ENCODE measurements at regions not wholly inside any gene's neighbourhood (a gene's known extent, or its start where the extent isn't known, plus 50 kb on each side); places are given as distances from the start of the nearest gene placed in this dataset.

DNA sequence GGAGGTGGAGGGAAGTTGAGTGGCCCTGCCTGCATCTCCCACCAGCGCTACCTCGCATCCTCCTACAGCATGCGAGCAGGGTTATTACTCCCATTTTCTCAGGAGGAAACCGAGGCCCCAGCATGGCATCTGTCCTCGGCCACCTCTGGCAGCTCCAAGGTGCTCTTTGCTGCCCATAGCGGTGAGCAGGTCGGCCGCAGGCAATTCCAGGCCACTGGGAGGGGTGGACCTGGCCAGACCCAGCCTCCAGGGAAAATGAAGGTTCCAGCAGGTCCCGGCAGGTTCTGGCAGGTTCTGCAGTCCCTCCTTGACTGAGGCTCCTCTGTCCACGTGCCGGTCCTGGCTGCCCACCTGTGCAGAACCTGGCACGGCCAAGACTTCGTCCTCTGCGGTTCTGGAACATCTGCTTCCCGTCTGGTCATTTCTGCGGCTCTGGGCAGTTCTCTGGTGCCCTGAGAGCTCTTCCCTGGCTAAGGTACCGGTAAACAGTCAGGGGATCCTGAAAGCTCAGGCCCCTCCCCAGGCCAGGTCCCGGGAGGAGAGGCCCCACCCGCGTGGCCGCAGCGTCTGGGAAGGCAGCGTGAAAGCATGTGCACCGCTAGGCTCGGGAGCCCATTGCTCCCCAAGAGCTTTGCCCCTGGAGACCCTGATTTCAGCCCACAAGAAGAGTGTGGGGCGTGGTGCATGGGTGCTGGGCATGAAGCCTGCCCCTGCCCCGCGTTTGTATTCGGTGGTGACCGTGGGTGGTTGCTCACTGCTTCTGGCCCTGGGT, 112.0 kb upstream of the ADRA2C start:
- Histone ChIP-seq H3K4me1 (ENCODE audit: control insufficient read depth, insufficient read depth, low read length) (no peaks in the 10 kb centered on the region), H3K9ac (ENCODE audit: extremely low read depth, low read length, poor library complexity, severe bottlenecking) (no peak overlapping the region), H3K36me3 (ENCODE audit: control insufficient read depth, insufficient read depth, low read length) (no peaks in the 10 kb centered on the region), H3K9me3 (ENCODE audit: control insufficient read depth, low read length) (no peaks in the 10 kb centered on the region), H3K4me3 (ENCODE audit: low read length) (no peak overlapping the region), H3K27me3 (ENCODE audit: control insufficient read depth, insufficient read depth, low read length, poor library complexity, severe bottlenecking) (no peaks in the 10 kb centered on the region), H3K27ac (ENCODE audit: low read depth, low read length) (no peak overlapping the region)
- Mint-ChIP-seq H3K36me3 (ENCODE audit: low read depth) (no peaks in the 10 kb centered on the region), H3K4me1 (no peaks in the 10 kb centered on the region), H3K4me3 (no peak overlapping the region), H3K27ac (no peak overlapping the region), H3K9me3 (no peaks in the 10 kb centered on the region), H3K27me3 (ENCODE audit: insufficient read depth) (peaks cover 6% of the 10 kb centered on the region)
- 89 to 93% methylated on average over 26 to 30 of the region's 30 CpGs for WGBS, 2 experiments (ENCODE audit: insufficient coverage in 1 of 2, insufficient read length in 1 of 2)
- no peak for TF ChIP-seq CTCF (conservative IDR thresholded peaks at IDR 0.05)
- DNase-seq = no peak

DNA sequence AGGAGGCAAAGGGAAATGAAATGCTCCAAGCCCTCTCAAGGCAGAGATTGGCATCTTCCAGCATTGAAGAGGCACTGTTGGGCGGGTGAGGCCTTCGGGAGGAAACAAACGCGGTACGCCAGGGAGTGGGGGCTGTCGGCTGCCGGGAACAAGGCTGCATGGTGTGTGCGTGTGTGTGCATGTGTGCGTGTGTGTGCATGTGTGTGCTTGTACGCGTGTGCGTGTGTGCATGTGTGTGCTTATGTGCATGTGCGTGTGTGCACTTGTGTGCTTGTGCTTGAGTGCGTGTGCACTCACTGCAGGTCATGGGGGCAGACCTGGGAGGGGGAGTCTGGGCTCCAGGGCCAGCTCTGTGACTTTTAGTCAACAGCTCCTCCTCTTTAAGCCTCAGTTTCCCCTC, 113.6 kb upstream of the ADRA2C start:
- Mint-ChIP-seq H3K9me3 (no peaks in the 10 kb centered on the region), H3K4me3 (no peak overlapping the region), H3K27me3 (ENCODE audit: insufficient read depth) (peaks cover 8% of the 10 kb centered on the region), H3K4me1 (no peaks in the 10 kb centered on the region), H3K36me3 (ENCODE audit: low read depth) (no peaks in the 10 kb centered on the region), H3K27ac (no peak overlapping the region)
- Histone ChIP-seq H3K9me3 (ENCODE audit: control insufficient read depth, low read length) (no peaks in the 10 kb centered on the region), H3K27ac (ENCODE audit: low read depth, low read length) (no peak overlapping the region), H3K4me1 (ENCODE audit: control insufficient read depth, insufficient read depth, low read length) (no peaks in the 10 kb centered on the region), H3K27me3 (ENCODE audit: control insufficient read depth, insufficient read depth, low read length, poor library complexity, severe bottlenecking) (no peaks in the 10 kb centered on the region), H3K9ac (ENCODE audit: extremely low read depth, low read length, poor library complexity, severe bottlenecking) (no peak overlapping the region), H3K4me3 (ENCODE audit: low read length) (no peak overlapping the region), H3K36me3 (ENCODE audit: control insufficient read depth, insufficient read depth, low read length) (no peaks in the 10 kb centered on the region)
- WGBS, 2 experiments (ENCODE audit: insufficient coverage in 1 of 2, insufficient read length in 1 of 2) = 96 to 100% methylated on average over 2 to 14 of the region's 14 CpGs
- no peak for TF ChIP-seq CTCF (conservative IDR thresholded peaks at IDR 0.05)
- DNase-seq = no peak

DNA sequence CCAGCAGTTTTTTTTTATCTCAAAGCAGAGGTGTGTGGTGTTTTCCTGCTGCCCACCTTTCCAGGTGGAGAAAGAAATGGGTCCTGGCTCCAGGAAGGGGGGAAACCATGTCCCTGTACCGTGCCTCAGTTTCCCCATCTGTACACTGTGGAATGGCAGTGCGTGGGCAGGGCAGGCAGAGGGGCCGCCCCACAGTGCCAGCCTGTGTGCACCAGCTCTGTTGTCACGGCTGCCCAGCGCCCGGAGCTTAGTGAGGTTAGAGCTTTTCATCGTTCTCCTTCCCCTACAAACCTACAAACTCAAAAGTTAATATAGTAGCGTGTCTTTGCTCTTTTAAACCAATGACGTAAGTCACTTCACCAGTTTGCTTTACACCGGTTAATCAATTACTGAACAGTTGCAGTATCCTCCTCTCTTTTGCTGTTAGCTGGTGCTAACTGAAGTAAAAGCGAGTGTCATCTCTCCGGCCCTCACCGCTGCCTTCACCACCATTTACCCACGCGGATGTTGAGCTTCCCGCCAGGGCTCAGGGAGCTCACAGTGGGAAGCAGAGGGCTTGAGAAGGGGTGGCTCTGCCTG, 114.8 kb upstream of the ADRA2C start:
- H3K9me3 ChIP-seq (ENCODE audit: control insufficient read depth, low read length) = no peaks in the 10 kb centered on the region
- Mint-ChIP-seq H3K36me3 (ENCODE audit: low read depth) (no peaks in the 10 kb centered on the region), H3K4me1 (no peaks in the 10 kb centered on the region), H3K27me3 (ENCODE audit: insufficient read depth) (peaks cover 8% of the 10 kb centered on the region), H3K4me3 (no peak overlapping the region), H3K27ac (no peak overlapping the region), H3K9me3 (no peaks in the 10 kb centered on the region)
- no peak overlapping the region for H3K27ac ChIP-seq (ENCODE audit: low read depth, low read length)
- DNase-seq = no peak
- WGBS, 2 experiments (ENCODE audit: insufficient coverage in 1 of 2, insufficient read length in 1 of 2) = 92 to 95% methylated on average over 12 to 16 of the region's 16 CpGs
- H3K4me3 ChIP-seq (ENCODE audit: low read length) = no peak overlapping the region
- no peak for TF ChIP-seq CTCF (conservative IDR thresholded peaks at IDR 0.05)
- H3K4me1 ChIP-seq (ENCODE audit: control insufficient read depth, insufficient read depth, low read length) = no peaks in the 10 kb centered on the region
- H3K27me3 ChIP-seq (ENCODE audit: control insufficient read depth, insufficient read depth, low read length, poor library complexity, severe bottlenecking) = no peaks in the 10 kb centered on the region
- no peak overlapping the region for H3K9ac ChIP-seq (ENCODE audit: extremely low read depth, low read length, poor library complexity, severe bottlenecking)
- H3K36me3 ChIP-seq (ENCODE audit: control insufficient read depth, insufficient read depth, low read length) = no peaks in the 10 kb centered on the region

Measured in endodermal cell (in vitro differentiated cells).